Hepatocyte (in vitro differentiated cells): ENCODE measurements at regions not wholly inside any gene's neighbourhood (a gene's known extent, or its start where the extent isn't known, plus 50 kb on each side); places are given as distances from the start of the nearest gene placed in this dataset.

Experiments used
- DNase-seq: peaks from one replicate; pipeline ENCODE4 v3.0.0-alpha.2; 2016; ENCODE audit warnings: low spot score
- H2AFZ ChIP-seq: fragments of 200-600 bp; sonication (generic); 2 replicates; pipeline ENCODE4 v1.6.0; 2016; ENCODE audit warnings: antibody characterized with exemption, mild to moderate bottlenecking
- H3K27ac ChIP-seq: fragments of 200-600 bp; sonication (generic); 2 replicates; pipeline ENCODE4 v1.5.1; 2016; ENCODE audit warnings: mild to moderate bottlenecking
- H3K27me3 ChIP-seq: fragments of 200-600 bp; sonication (generic); 2 replicates; pipeline ENCODE4 v1.6.1; 2016
- H3K36me3 ChIP-seq: fragments of 200-600 bp; sonication (generic); replicated peaks from 2 replicates; pipeline ENCODE4 v1.5.1; 2016; ENCODE audit warnings: low read depth; ENCODE audit not compliant: insufficient read depth
- H3K4me1 ChIP-seq: fragments of 200-600 bp; sonication (generic); 2 replicates; pipeline ENCODE4 v1.5.1; 2016; ENCODE audit warnings: mild to moderate bottlenecking, moderate library complexity; ENCODE audit not compliant: insufficient read depth
- H3K4me2 ChIP-seq: fragments of 200-600 bp; sonication (generic); 2 replicates; pipeline ENCODE4 v1.6.0; 2016
- H3K4me3 ChIP-seq: fragments of 200-600 bp; sonication (generic); 2 replicates; pipeline ENCODE4 v1.5.1; 2016; ENCODE audit warnings: mild to moderate bottlenecking
- H3K79me2 ChIP-seq: fragments of 200-600 bp; sonication (generic); 2 replicates; pipeline ENCODE4 v1.6.0; 2017; ENCODE audit warnings: mild to moderate bottlenecking
- H3K9me2 ChIP-seq: fragments of 200-600 bp; sonication (generic); replicated peaks from 2 replicates; pipeline ENCODE4 v1.6.0; 2017; ENCODE audit warnings: mild to moderate bottlenecking; ENCODE audit not compliant: insufficient read depth
- H3K9me3 ChIP-seq: fragments of 200-600 bp; sonication (generic); 2 replicates; pipeline ENCODE4 v1.5.1; 2016; ENCODE audit warnings: low read depth, mild to moderate bottlenecking
- H4K20me1 ChIP-seq: fragments of 200-600 bp; sonication (generic); 2 replicates; pipeline ENCODE4 v1.6.0; 2016; ENCODE audit warnings: mild to moderate bottlenecking; ENCODE audit not compliant: insufficient read depth, poor library complexity, severe bottlenecking
- CTCF ChIP-seq: fragments of 200-600 bp; sonication (generic); IDR thresholded peaks from 2 replicates; pipeline ENCODE4 v1.5.1; 2016; ENCODE audit warnings: antibody characterized with exemption, mild to moderate bottlenecking; ENCODE audit not compliant: poor library complexity
- EZH2 ChIP-seq: fragments of 200-600 bp; sonication (generic); IDR thresholded peaks from 2 replicates; pipeline ENCODE4 v1.6.1; 2016; ENCODE audit warnings: antibody characterized with exemption, mild to moderate bottlenecking, borderline replicate concordance
- EZH2phosphoT487 ChIP-seq: fragments of 200-600 bp; sonication (generic); IDR thresholded peaks from one replicate; pipeline ENCODE4 v1.6.1; 2018; ENCODE audit warnings: antibody characterized with exemption, mild to moderate bottlenecking, low read depth, moderate library complexity; ENCODE audit not compliant: unreplicated experiment, severe bottlenecking
- WGBS: methylation state at CpG from one replicate; pipeline ENCODE4 v1.1.6; 2016; ENCODE audit warnings: low lambda C conversion rate; ENCODE audit errors: missing lambda C conversion rate; 5-methylcytosine and 5-hydroxymethylcytosine counted together

GRCh38 chr5:51974834-51975233 lies 591.6 kb downstream of the ISL1 start:
- Histone ChIP-seq H3K9me2 (no peaks in the 10 kb centered on the region), H3K27ac (no peak overlapping the region), H4K20me1 (no peaks in the 10 kb centered on the region), H3K4me3 (no peak overlapping the region), H3K9me3 (no peaks in the 10 kb centered on the region), H3K36me3 (no peaks in the 10 kb centered on the region), H3K4me1 (no peaks in the 10 kb centered on the region), H3K4me2 (no peak overlapping the region), H2AFZ (no peak overlapping the region), H3K79me2 (no peaks in the 10 kb centered on the region), H3K27me3 (no peaks in the 10 kb centered on the region)
- 93% methylated on average over 6 of the region's 6 CpGs for WGBS
- no peak for DNase-seq
- TF ChIP-seq CTCF (no peak), EZH2phosphoT487 (no peak), EZH2 (no peak)

GRCh38 chr5:51977014-51977413 lies 593.8 kb downstream of the ISL1 start:
- Histone ChIP-seq H4K20me1 (no peaks in the 10 kb centered on the region), H3K4me1 (no peaks in the 10 kb centered on the region), H3K9me2 (no peaks in the 10 kb centered on the region), H3K36me3 (no peaks in the 10 kb centered on the region), H2AFZ (no peak overlapping the region), H3K79me2 (no peaks in the 10 kb centered on the region), H3K9me3 (no peaks in the 10 kb centered on the region), H3K27ac (no peak overlapping the region), H3K4me3 (no peak overlapping the region), H3K4me2 (no peak overlapping the region), H3K27me3 (no peaks in the 10 kb centered on the region)
- no peak for DNase-seq
- TF ChIP-seq EZH2 (no peak), EZH2phosphoT487 (no peak), CTCF (no peak)
- WGBS, result 83% methylated on average over 1 of the region's 1 CpG

- H3K4me2 ChIP-seq, result no peak overlapping the region
- DNase-seq, result no peak
- TF ChIP-seq EZH2, result no peak
- no peak for TF ChIP-seq CTCF
- no peak for TF ChIP-seq EZH2phosphoT487
Measured at GRCh38 chr5:51983161-51983560, 599.9 kb downstream of the ISL1 start.

GRCh38 chr5:51986733-51987132 lies 603.5 kb downstream of the ISL1 start:
- Histone ChIP-seq H3K79me2 (no peaks in the 10 kb centered on the region), H3K27ac (no peak overlapping the region), H3K4me1 (no peaks in the 10 kb centered on the region), H3K9me3 (no peaks in the 10 kb centered on the region), H3K4me2 (no peak overlapping the region), H3K27me3 (no peaks in the 10 kb centered on the region), H4K20me1 (no peaks in the 10 kb centered on the region), H3K4me3 (no peak overlapping the region), H3K36me3 (no peaks in the 10 kb centered on the region), H2AFZ (no peak overlapping the region), H3K9me2 (no peaks in the 10 kb centered on the region)
- 72% methylated on average over 3 of the region's 3 CpGs for WGBS
- no peak for DNase-seq
- no peak for TF ChIP-seq CTCF
- TF ChIP-seq EZH2phosphoT487, result no peak

More at GRCh38 chr5:51983161-51983560, 599.9 kb downstream of the ISL1 start:
- Histone ChIP-seq H3K9me2 (no peaks in the 10 kb centered on the region), H2AFZ (no peak overlapping the region), H3K79me2 (no peaks in the 10 kb centered on the region), H4K20me1 (no peaks in the 10 kb centered on the region), H3K27me3 (no peaks in the 10 kb centered on the region), H3K9me3 (no peaks in the 10 kb centered on the region), H3K4me1 (no peaks in the 10 kb centered on the region), H3K4me3 (no peak overlapping the region), H3K27ac (no peak overlapping the region), H3K36me3 (no peaks in the 10 kb centered on the region)
